ENCODE measurements at regions not wholly inside any gene's neighbourhood (a gene's known extent, or its start where the extent isn't known, plus 50 kb on each side); places are given as distances from the start of the nearest gene placed in this dataset.

DNA sequence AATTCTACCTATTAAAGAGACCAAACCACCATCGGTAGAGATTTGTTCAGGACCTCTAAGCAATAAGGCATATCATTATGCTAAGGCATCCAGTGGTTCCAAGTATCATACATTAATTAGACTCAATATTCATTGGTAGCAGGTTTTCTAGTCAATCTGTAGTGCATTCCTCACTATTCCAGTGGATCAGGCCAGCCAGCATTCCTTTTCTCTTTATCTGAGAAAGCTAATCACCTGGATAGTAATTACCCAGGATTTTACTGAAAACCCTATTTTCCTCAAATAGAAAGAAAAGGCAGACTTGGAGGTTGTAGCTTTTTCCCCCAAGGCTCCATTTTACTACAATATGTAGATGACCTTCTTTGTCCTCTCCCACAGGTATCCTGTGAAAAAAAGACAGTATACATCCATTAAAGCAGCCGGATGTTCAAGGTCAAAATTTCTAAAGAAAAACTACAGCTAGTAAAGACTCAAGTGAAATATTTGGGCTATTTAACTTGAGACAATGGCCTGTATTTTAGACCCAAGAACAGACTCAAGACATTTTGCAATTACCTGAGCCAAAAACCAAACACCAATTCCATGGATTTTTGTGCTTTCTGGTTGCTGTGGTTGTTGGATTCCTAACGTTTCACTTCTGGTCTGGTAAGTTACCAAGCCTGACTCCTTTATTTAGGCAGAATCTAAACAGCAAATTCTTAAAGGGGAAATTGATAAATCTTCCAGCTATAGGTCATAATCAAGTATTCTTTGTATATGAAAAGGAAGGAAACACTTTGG, 149.1 kb upstream of the MOCS1 start:
- H3K36me3 ChIP-seq = no peaks in the 10 kb centered on the region
- no peaks in the 10 kb centered on the region for H3K27me3 ChIP-seq
- no peak for DNase-seq
- TF ChIP-seq, protein P1, sequence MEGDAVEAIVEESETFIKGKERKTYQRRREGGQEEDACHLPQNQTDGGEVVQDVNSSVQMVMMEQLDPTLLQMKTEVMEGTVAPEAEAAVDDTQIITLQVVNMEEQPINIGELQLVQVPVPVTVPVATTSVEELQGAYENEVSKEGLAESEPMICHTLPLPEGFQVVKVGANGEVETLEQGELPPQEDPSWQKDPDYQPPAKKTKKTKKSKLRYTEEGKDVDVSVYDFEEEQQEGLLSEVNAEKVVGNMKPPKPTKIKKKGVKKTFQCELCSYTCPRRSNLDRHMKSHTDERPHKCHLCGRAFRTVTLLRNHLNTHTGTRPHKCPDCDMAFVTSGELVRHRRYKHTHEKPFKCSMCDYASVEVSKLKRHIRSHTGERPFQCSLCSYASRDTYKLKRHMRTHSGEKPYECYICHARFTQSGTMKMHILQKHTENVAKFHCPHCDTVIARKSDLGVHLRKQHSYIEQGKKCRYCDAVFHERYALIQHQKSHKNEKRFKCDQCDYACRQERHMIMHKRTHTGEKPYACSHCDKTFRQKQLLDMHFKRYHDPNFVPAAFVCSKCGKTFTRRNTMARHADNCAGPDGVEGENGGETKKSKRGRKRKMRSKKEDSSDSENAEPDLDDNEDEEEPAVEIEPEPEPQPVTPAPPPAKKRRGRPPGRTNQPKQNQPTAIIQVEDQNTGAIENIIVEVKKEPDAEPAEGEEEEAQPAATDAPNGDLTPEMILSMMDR (IDR thresholded peaks at IDR 0.05) = no peak
- H3K4me1 ChIP-seq = no peaks in the 10 kb centered on the region
- H3K27ac ChIP-seq = no peak overlapping the region
- no peak overlapping the region for H3K9ac ChIP-seq (ENCODE audit: low read depth in 2 of 2, low read length in 2 of 2)
- H3K9me3 ChIP-seq = no peaks in the 10 kb centered on the region
- intact Hi-C loops (cut with DNase I) = no loop called here
- H3K4me3 ChIP-seq = no peak overlapping the region

DNA sequence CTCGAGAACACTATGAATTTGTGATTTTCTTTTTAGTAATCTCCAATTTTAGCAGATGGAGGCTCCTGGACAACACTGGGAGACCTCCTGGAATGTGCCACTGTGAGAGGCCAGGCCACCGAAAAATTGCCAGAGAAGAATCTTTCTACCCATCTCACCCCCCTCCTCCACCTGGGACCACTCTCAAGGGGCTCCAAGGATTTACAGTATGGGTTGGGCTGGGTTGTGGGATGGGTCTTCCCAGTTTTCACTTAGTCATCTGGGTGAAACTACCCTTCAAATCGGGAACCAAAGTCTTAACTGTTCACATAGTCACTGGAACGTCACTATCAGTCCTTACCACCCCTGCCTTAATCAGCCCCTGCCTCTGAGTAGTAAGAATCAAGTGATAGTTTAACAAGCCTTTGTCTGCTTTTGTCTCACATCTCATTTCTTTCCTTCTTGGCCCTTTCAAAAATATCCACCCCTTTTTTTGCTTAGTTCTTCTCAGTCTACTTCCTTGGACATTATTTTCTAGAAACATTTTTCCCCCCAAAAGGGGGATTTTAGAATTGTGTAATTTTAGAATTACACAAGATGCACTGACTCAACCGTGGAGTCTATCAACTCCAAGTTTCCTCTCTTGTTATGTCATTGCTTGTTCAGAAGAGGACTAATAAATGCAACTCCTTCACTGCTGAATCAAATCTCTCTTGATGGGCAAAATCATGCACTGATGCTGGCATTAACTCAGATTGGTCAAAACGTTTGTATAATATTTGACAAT, 148.2 kb upstream of the MOCS1 start:
- Histone ChIP-seq H3K4me1 (no peaks in the 10 kb centered on the region), H3K27ac (no peak overlapping the region), H3K27me3 (no peaks in the 10 kb centered on the region), H3K9ac (ENCODE audit: low read depth in 2 of 2, low read length in 2 of 2) (no peak overlapping the region), H3K36me3 (no peaks in the 10 kb centered on the region), H3K9me3 (no peaks in the 10 kb centered on the region), H3K4me3 (no peak overlapping the region)
- intact Hi-C loops (cut with DNase I) = no loop called here
- TF ChIP-seq, protein P1 (IDR thresholded peaks at IDR 0.05) = no peak
- DNase-seq = no peak

DNA sequence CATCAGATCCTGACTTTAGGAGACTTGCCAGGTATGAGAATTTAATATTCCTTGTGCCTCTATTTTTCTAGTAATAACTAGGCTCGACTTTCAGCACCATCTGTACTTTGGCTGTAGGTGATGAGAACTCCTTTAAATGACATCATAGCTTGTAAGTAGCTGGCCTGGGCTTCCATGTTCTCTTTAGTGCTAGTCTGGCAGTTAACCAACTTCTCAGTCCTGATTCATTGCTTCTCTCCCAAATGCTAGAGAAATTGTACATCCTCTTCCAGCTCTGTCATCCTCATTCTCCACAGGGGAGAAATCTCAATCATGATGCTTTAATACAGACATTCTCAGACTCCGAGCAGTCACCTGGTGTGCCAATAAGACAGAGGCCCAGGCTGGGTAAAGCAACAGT, 143.5 kb upstream of the MOCS1 start:
- intact Hi-C loops (cut with DNase I) = no loop called here
- Histone ChIP-seq H3K4me1 (no peaks in the 10 kb centered on the region), H3K9me3 (no peaks in the 10 kb centered on the region), H3K27ac (no peak overlapping the region), H3K4me3 (no peak overlapping the region), H3K9ac (ENCODE audit: low read depth in 2 of 2, low read length in 2 of 2) (no peak overlapping the region), H3K27me3 (no peaks in the 10 kb centered on the region), H3K36me3 (no peaks in the 10 kb centered on the region)
- TF ChIP-seq, protein P1 (IDR thresholded peaks at IDR 0.05) = no peak
- DNase-seq = no peak

GRCh38 chr6:40077315-40077714, 143.1 kb upstream of the MOCS1 start:
- Histone ChIP-seq H3K36me3 (no peaks in the 10 kb centered on the region), H3K4me1 (no peaks in the 10 kb centered on the region), H3K27me3 (no peaks in the 10 kb centered on the region), H3K9ac (ENCODE audit: low read depth in 2 of 2, low read length in 2 of 2) (no peak overlapping the region), H3K27ac (no peak overlapping the region), H3K4me3 (no peak overlapping the region), H3K9me3 (no peaks in the 10 kb centered on the region)
- intact Hi-C loops (cut with DNase I) = no loop called here
- TF ChIP-seq, protein P1 (IDR thresholded peaks at IDR 0.05) = no peak
- DNase-seq = no peak

DNA sequence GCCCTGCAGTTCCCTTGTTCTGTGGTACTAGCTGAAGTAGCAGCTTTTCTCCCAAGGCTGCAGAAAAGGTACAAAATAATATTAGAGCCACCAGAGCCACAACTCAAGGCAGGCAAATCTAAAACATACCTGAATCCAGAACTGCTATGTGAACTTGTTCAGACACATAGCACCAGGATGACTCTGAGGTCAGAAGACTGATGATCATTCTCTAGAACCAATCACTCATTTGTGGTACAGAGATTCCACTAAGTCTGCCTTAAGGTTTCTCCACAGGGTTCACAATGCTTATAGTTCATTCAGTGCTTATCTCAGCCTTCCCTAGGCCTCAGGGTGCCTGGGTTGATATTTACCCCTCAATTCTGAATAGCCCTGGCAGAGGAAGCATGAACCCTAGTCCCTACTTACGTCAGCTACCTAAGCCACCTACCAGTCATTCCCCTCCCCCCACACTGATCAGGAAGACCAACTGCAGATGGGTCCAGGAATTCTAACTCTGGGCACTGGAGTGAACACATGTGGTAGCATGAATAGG, 140.9 kb upstream of the MOCS1 start:
- intact Hi-C loops (cut with DNase I) = no loop called here
- Histone ChIP-seq H3K4me1 (no peaks in the 10 kb centered on the region), H3K4me3 (no peak overlapping the region), H3K27me3 (no peaks in the 10 kb centered on the region), H3K27ac (no peak overlapping the region), H3K9me3 (no peaks in the 10 kb centered on the region), H3K36me3 (no peaks in the 10 kb centered on the region), H3K9ac (ENCODE audit: low read depth in 2 of 2, low read length in 2 of 2) (no peak overlapping the region)
- DNase-seq = no peak
- TF ChIP-seq, protein P1 (IDR thresholded peaks at IDR 0.05) = no peak
